Adrenal gland (tissue), 5 donors: ENCODE measurements at regions not wholly inside any gene's neighbourhood (a gene's known extent, or its start where the extent isn't known, plus 50 kb on each side); places are given as distances from the start of the nearest gene placed in this dataset.

Source experiments
- CTCF ChIP-seq, 6 experiments: fragments of 450-650 bp in 4 of 6; fragments of 200-600 bp in 2 of 6; sonication (generic) in 1 of 6; IDR thresholded peaks; 1 replicate in 5 of 6; 2 replicates in 1 of 6; pipeline versions ENCODE4 v1.5.1 to v1.8.0; 2016 to 2021; ENCODE audit warnings: antibody characterized with exemption in 6 of 6, mild to moderate bottlenecking in 2 of 6, moderate library complexity in 1 of 6
- POLR2A ChIP-seq, 2 donors: fragments of 450-650 bp; IDR thresholded peaks; one replicate each; pipeline ENCODE4 v1.6.1; 2017; ENCODE audit warnings: antibody characterized with exemption in 2 of 2, mild to moderate bottlenecking in 2 of 2, moderate library complexity in 1 of 2
- donor health status: DM: no; HTN: no; CAD: no.

- TF ChIP-seq CTCF (IDR thresholded peaks at IDR 0.05) (no peak), POLR2A (IDR thresholded peaks at IDR 0.05) (no peak)
Observed at GRCh38 chr18:27414682-27415081, 229.6 kb upstream of the CHST9 start.
